Midbrain (tissue), 1 donor: ENCODE measurements at regions not wholly inside any gene's neighbourhood (a gene's known extent, or its start where the extent isn't known, plus 50 kb on each side); places are given as distances from the start of the nearest gene placed in this dataset.
A peak's percentile ranks its signal among the peaks of the same experiment; 100 is the strongest.

Source experiments
- DNase-seq: peaks from one replicate; lab custom pipeline; 2025; lab: John Stamatoyannopoulos, UW

DNA sequence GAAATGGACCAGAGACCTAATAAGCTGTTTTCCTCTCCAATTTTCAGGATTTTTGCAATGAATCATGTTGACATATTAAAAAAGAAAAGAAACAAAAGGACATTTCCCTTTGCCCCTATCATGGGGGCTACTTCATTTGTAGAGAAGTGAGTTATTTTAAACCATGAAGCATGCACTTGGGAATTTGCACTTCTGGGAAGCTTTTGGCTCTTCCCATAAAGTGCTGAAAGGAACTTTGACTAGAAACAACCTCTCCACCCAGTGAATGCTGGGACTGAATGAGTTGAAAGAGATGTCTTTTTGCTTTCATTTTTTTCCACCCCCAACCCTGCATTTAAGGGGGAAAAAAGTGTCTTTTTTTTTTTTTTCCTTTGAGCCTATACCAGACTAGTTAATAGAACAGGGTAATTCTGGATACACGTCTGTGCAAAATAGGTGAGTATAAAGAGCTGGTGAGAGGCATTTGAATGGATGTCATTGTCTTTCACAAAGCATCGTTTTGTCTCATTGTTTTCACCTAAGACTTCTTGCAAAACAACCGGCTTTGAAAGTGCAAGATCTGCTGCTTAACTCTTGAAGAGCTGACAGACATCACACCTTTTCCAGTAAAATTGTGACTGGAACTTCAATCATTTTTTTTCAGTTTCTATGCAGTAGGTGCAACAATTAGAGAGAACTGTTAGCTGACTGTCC is 138.7 kb upstream of the BACH2 start:
- no peak for DNase-seq

DNA sequence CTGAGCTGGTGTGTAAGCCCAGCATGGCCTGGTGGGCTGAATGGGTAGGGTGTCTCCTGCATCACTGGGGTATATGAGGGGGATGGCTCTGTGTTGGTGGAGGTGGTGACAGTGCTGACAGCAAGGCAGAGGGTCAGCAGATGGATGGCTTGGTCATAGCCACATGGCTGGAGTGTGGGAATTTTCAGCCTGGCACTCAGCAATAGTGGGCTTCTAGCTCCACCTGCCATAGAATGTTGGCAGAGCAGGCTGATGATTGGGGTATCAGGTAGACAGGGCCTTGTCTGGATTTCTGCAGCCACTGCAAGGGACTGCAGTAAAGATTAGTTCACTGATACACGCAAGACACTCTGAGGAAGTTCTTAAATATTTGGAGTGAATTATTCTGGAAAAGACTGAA is 137.5 kb upstream of the BACH2 start:
- no peak for DNase-seq

DNA sequence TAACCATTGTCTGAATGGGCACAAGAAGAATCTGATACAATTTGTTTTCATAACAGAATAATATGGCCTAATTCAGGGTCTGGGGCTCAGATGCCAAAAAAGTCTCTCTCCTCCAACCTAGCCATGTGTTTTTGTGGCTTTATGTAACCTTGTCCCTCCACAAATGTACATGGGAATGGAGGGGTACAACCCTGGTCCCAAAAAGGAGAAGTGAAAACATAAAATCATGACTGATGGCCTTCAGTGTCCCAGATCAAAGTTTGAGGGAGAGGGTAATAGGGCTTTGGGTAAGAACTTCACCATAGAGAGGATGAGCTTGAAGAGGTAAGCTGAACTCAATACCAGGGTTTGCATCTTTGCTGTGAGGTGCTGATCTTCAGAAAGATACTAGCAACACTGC is 136.3 kb upstream of the BACH2 start:
- DNase-seq: no peak

DNA sequence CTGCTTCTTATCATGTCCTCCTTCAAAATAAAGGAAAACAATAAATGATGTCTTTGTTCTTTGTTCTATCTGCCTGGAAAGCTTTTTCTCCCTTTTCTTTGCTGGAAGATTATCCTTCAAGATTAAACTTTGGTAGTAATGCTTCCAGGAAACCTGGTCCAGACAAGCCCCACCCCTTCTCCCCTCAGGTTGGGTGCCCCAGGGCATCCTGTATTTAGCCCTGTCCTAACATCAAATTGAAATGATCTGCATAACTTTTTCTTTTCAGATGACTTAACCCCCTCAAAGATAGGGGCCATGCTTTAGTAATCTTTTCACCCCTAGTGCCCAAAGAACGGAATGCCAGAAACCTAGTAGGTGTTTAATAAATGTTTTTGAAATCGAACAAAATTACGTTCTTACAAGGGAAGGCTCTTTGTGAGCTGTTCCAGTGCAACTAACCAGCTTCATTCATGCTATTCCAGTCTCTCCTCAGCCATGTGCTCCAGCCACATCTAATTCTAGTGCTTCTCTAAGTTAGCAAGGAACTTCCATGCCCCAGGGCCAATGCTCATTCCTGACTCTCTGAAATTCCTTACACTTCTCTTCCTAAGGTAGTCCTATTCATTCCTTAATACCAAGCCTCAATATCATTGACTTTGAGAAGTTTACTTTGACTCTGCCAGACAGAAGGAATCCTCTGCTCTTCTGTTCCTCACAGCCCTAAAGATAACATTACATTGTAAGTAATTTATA is 135.6 kb upstream of the BACH2 start:
- DNase-seq: no peak

DNA sequence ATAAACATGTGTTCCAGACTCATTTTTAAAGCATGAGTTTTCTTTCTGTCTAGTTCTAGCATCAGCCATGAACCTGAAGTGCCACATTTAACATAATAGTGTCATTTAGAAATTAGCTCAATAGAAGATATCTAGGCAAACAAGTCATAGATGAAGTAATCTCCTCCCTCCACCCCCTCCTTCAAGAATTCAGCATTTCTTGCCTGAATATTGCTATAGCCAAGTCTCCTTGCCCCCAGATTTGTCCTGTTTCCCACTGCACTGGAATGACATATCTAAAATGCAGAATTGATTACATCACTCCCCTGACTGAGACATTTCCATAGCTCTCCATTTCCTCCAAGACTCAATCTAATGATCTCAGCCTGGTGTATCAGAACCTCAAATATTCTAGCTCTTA is 134.9 kb upstream of the BACH2 start:
- DNase-seq: no peak

DNA sequence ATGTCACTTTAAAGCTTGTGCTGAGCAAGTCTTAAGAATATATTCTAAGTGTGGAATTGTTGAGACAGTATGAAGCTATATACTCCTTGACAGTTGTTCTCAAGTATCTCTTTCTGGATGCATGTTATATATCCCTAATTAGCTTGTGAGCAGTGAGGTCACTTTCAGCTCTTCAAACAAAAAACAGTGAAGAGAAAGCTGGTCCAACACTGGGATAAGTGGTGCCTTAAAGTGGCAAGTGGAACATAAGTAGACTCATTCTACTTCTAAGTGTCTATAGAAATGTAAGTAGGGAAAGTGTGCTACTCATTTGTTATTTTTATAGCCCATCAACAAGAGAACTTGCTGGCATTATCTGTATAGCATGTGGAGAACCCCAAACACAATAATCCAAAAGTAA is 133.1 kb upstream of the BACH2 start:
- no peak for DNase-seq

DNA sequence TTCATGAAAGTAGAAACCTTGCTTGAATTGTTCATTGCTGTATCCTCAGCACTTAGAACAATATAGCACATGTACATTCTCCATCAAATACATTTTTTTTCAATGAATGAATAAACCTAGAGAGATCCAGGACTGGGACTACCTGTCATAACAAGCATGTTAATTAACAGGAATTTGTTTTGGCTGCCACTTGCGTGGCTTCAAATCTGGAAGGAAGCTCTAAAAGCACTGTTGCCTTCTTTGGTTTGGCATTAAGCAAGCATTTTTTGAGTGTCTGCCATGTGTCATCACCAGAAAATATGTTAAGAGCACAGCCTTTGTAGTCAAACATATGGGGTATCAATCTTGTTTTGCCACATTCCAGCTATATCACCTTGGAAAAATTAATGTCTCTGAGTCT is 131.9 kb upstream of the BACH2 start:
- no peak for DNase-seq

DNA sequence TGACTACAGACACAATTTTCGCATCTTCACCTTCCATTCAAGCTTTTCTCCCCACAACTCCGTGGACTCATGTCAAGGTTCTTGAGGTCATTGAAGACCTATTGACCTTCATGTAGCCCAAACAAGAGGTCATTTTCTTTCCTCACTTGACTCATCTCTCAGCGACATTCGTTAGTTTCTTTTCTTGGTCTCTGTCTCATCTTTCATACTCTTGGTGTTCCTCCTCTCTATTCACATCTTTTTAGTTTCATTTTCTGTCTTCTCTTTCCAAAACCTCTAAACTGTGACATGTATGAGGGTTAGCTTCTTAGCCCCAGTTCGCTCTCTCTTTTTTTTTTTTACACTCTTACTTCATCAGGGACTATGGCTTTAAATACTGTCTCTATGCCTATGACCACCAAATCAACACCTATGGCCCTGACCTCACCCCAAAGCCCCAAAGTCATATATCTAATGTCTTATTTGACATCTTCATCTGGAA is 128.6 kb upstream of the BACH2 start:
- DNase-seq: no peak

DNA sequence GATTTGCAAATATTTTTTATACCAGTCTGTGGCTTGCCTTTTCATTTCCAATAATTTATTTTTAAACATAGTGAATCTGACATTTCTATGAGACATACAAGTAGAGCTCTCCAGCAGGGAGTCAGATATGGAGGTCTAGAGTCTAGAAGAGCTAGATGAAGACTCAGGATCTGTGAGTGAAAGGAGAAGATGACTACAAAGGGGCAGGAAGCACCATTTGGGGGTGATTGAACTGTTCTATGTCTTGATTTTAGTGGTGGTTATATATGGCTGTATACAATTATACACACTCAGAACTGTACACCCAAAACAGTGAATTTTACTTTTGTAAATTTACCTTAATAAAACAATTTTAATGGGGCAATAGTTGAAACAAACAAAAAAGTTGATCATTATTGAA is 127.9 kb upstream of the BACH2 start:
- no peak for DNase-seq

DNA sequence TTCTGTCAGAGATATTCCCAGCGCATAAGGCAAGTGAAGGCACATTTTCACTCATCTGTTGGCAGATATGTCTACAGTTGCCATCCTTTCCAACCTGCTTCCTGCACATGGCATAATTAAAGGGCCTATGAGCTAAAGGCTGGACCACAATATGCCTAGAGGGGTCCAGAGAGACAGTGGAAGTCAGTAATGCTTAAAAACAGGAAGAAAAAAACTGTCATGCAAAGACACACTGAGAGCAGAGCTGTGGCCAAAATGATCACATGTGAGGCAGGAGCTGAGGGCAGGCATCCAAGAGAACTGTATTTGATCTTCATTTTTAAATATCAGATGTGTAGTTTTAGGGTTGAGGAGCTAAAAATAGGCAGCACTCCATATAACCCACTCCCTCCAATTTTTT is 125.0 kb upstream of the BACH2 start:
- no peak for DNase-seq

DNA sequence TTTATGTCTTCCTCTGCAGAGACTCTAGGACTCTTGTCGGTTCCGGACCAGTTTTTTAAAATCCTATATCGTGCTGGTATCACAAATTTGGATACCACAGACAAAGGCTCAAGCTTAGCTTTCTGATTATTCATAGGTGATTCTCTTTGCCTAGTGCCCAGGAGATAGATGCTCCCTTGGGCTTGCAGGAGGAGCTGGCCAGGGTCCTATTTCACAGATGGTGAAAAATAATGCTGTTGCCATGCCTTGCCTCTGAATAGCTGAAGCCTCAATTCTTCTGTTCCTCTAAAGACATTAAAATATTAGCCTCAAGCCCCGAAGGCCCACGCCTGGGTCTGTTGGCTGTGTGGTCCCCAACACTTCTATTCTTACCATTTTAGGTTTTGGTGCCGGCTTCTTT is 123.9 kb upstream of the BACH2 start:
- no peak for DNase-seq

DNA sequence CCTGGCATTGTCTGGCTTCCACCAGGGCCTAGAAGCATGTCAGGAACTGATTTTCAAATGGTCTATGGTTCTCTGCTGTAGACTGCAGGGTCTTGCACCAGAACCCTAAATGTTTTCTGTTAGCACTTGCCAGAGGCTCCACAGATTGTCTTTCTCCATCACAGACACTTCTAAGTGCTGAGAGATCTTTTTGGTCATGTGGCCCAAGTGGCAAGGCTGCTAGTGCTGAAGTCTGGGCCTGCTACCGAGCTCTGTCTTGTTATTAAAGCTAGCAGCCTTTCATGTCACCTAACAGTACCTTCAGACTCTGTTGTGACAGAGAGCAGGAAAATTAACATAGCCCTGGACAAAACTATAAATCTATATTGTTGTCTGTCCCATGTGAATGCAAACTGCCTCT is 120.7 kb upstream of the BACH2 start:
- DNase-seq: no peak

DNA sequence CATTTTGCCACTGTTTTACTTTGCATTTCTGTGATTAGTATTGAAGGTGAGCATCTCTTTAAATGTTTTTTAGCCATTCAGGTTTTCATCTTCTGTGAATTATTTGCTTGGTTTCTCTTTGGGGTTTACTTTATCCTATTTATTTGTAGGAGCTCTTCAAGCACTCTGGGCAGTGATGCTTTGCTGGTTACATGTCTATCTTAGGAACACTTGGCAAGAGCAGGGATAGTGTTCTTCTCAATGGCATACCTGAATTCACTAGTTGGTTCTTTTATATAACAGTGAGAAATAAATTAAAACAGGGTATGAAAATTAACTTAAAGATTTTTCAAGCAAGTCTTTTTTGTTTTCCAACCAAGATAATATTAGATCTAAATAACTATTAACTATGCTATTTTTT is 119.7 kb upstream of the BACH2 start:
- DNase-seq: no peak

DNA sequence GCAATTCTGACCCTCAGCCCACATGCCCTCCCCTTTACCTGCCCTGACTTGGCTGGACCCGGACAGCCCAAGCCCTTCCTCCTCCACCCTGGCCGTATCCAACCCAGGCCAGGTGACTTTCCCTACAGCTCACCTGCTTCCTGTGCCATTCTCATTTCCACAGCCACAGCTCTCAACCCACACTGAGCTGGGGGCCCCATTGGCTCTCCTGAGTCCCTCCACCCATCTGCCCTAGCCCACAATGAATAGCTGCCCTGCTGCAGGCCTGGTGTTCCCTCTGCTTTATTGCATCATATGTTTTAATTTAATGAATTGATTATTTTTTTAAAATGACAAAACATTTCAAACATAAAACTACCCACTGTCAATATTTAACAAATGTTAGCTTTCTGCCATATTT is 118.5 kb upstream of the BACH2 start:
- DNase-seq: no peak

DNA sequence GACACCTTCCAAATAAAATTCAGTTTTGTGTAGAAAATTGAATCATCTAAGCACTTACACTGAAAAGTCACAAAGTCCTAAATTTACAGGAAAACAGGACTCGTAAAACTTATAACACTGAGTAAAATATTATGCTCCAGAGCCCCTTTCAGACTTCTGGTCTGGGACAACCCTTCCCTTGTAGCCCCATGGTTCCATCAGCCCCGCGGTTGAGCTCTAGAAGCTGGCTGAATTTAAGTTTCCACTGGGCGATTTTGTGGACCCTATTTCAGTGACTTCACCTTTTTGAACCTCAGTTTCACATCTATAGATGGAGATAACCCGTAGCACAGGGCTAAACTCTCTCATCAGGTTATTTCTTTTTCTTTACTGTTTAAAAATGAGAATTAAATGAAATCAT is 117.7 kb upstream of the BACH2 start:
- DNase-seq: no peak

DNA sequence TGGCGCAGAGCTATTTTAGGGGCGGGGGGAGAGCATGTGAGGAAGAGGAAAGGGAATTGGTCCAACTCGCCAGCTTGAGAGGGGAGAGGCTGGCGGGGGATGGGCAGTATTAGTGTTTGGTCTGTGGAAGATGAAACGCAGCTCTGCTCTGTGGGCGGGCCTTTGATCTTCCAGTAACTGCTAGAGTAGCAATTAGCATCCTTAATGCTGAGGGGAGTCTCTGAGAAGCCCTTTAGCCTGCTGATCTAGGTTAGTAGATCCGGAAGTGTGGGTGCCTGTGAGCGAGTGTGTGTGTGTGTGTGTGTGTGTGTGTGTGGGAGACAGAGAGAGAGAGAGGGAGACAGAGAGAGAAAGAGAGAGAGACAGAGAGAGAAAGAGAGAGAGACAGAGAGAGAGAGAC is 117.2 kb upstream of the BACH2 start:
- peak; percentile 10 for DNase-seq

DNA sequence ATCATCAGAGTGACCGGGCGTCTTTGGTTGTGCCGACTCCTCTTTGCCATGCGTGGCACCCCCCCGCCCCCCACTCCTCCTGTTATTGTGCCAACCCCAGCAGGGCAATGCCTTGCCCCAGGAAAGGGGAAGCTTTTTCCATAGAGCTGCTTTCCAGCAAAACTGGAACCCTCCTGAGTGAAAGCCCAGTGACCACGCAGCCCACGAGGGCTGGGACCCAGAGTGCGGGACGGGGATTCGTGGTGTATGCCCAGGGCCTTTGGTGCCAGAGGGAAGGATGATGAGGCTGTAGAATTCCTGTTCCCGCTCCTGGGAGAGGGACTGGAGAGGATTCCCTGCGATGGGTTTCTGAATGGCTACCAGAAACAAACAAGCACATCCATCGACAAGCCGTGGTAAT is 116.8 kb upstream of the BACH2 start:
- DNase-seq: no peak

DNA sequence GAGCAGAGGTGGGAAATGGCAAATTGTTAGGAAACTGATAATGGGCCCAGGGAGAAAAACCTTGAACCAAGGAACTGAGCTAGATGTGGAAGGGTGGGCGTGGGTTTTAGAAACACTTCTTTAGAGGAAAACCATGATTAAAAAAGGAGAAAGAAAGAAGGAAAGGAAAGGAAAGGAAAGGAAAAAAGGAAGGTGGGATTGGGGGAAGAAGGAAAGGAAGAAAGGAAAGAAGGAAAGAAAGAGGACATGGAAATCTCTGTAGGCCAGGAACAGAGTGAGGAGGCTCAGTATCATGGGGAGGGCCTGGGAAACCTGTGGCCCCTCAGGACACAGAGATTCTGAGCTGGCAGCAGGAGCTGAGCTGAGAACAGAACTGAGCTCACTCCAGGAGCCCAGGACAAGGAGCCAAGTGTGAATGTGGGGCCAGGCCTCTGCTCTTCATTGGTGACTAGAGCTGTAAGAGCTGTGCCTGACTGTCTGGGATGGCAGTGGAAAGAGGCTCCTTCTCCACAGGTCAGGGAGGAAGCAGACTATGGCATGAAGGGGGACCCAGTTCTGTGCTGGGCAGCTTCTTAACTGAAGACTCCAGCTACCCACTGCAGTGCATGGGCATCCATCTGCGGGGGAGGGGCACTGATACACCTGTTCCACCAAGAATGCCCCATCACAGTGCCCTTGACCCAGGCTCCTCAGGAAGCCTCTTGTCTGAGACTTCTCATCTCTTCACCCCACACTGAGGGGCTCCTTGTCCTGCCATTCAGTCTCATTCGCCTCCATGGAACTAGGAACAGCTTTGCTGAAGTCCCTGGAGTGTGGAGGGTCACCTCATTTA is 116.1 kb upstream of the BACH2 start:
- no peak for DNase-seq

DNA sequence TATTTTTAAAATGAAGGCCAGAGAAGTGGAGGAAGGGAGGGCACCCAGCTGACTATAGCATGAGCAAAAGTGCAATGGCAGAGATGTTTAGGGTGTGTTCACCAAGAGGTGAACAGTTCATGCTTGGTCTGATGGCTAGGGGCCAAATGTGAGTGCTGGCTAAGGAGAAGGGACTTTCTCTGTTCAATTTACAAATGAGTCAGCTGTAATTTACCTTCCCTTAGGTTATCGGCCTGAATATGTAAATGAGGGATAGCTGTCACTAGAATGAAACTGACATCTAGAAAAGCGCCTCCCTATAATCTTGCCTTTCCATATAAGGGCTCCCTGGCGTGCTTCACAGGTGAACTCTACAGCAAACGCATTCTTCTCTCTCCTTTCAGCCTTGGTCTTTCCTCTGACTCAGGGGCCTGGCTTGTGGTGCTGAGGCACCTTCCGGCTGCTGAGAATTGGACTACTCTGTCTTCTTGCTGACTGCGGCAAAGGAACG is 114.7 kb upstream of the BACH2 start:
- no peak for DNase-seq

DNA sequence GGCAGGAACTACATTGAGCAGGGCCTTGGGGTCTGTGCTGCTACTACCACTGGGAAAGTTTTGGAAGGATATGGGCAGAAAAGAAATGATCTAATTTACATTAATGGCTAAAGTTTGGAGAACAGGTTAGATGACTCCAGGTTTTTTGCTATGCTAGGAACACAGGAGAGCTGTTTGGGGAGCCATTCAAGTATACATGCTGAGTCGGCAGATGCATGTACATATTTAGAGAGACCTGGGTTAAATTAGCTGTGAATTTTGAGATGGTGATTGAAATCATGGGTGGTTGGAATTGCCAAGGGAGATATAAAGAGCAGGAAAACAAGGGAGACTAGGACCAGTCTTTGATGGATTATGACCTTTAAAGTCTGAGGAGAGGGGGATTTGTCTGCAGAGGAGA is 113.1 kb upstream of the BACH2 start:
- no peak for DNase-seq

DNA sequence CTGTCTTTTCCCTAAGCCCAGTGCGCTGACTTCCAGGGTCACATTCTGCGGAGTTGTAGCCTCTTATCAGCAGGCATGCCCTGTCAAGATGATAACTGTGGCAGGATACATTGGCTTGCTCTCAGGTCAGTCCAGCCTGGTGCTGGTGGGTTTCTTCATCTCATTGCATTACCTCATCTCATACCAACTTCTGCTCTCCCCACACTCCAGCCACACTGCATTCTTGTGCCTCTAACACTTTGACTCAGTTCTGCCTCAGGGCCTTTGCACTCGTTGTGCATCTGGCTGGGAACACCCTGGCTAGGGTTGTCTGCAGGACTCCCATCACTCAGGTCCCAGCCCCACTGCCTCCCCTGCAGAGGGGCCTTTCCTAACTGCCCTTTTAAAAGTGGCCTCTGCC is 110.3 kb upstream of the BACH2 start:
- DNase-seq: no peak

DNA sequence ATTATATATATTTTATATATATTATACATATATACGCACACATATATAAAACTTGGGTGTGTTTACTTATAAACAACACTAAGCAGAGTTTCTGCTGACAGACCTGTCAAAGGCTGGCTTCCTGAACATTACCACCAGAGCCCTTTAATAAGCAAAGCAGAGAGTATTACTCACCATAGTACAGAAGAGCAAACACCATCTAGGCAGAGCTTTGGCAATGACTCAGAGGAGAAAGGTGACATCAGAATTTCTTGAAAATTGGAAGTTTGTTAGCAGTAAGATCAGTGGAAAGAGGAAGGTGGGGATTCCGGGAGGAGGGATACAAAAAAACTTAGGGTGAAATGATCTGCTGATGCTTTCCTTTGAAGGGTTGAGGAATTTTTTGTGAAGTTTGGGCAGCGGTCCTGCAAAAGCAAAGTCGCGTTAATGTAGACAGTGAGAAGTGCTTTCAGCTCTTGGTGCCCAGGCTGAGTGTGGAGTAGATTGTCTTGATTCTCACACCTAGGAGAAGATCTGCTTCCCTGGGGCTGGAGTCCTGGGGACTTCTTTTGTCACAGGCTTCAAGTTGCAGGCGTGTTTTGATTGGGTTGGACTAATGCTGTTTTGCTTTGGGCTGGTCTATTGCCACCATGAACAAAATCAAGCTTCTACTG is 109.6 kb upstream of the BACH2 start:
- DNase-seq: no peak
